ENCODE measurements at regions not wholly inside any gene's neighbourhood (a gene's known extent, or its start where the extent isn't known, plus 50 kb on each side); places are given as distances from the start of the nearest gene placed in this dataset.

- TF ChIP-seq YY1 (IDR thresholded peaks at IDR 0.05) (no peak), RAD21 (IDR thresholded peaks at IDR 0.05) (no peak), NR2F2 (IDR thresholded peaks at IDR 0.05) (no peak), MAX (IDR thresholded peaks at IDR 0.05) (no peak), SP1 (IDR thresholded peaks at IDR 0.05) (no peak), HNF4A (conservative IDR thresholded peaks at IDR 0.05) (no peak), TAF1 (conservative IDR thresholded peaks at IDR 0.05) (no peak), FOXA2 (IDR thresholded peaks at IDR 0.05) (no peak)
- Histone ChIP-seq H3K4me3 (ENCODE audit: low read depth in 1 of 3, low read length in 3 of 3) (no peak overlapping the region), H3K27ac (ENCODE audit: low read depth in 1 of 2, low read length in 2 of 2) (no peak overlapping the region), H3K9ac (ENCODE audit: low read depth in 1 of 2, low read length in 2 of 2) (no peak overlapping the region), H3K4me1 (ENCODE audit: control insufficient read depth in 4 of 4, insufficient read depth in 4 of 4, low read length in 3 of 4) (peaks cover 0 to 5% (median 0%) of the 10 kb centered on the region in 4 donors), H3K9me3 (ENCODE audit: control insufficient read depth in 4 of 4, low read length in 3 of 4) (no peaks in the 10 kb centered on the region), H3K36me3 (ENCODE audit: control insufficient read depth in 4 of 4, insufficient read depth in 3 of 4, low read depth in 1 of 4, low read length in 3 of 4) (no peaks in the 10 kb centered on the region), H3K27me3 (ENCODE audit: control insufficient read depth in 4 of 4, insufficient read depth in 4 of 4, low read length in 3 of 4) (no peaks in the 10 kb centered on the region)
- DNase-seq (ENCODE audit: low spot score), result no peak
- WGBS, result 60% methylated on average over 2 of the region's 2 CpGs
Observed at GRCh38 chr9:108486831-108487230, 369.0 kb downstream of the ACTL7B start.

DNA sequence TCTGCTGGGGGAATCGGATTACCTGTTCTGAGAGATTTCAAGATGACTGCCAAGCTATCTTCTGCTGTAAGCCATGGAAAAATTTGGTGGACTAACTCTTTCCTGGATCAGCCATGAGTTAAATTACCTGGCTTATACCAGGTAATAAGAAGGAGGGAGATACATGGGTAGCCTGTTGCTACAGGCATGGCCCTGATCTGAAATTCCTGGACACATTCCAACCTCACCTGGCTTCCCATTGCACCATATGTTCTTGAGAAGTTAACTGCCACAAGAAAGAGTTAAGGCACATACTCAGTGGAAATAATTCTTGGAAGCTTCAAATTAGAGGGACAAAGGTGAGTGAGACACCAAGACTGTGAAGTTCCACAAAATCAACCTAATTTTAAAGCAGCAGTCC, 371.3 kb downstream of the ACTL7B start:
- DNase-seq (ENCODE audit: low spot score), result no peak
- H3K9me3 ChIP-seq (ENCODE audit: control insufficient read depth in 4 of 4, low read length in 3 of 4), result no peaks in the 10 kb centered on the region
- no peaks in the 10 kb centered on the region for H3K4me1 ChIP-seq (ENCODE audit: control insufficient read depth in 4 of 4, insufficient read depth in 4 of 4, low read length in 3 of 4)
- H3K27me3 ChIP-seq (ENCODE audit: control insufficient read depth in 4 of 4, insufficient read depth in 4 of 4, low read length in 3 of 4), result no peaks in the 10 kb centered on the region
- H3K4me3 ChIP-seq (ENCODE audit: low read depth in 1 of 3, low read length in 3 of 3), result no peak overlapping the region
- 95% methylated on average over 1 of the region's 1 CpG for WGBS
- no peak overlapping the region for H3K27ac ChIP-seq (ENCODE audit: low read depth in 1 of 2, low read length in 2 of 2)
- H3K36me3 ChIP-seq (ENCODE audit: control insufficient read depth in 4 of 4, insufficient read depth in 3 of 4, low read depth in 1 of 4, low read length in 3 of 4), result no peaks in the 10 kb centered on the region
- TF ChIP-seq NR2F2 (IDR thresholded peaks at IDR 0.05), result no peak
- TF ChIP-seq, protein P1, sequence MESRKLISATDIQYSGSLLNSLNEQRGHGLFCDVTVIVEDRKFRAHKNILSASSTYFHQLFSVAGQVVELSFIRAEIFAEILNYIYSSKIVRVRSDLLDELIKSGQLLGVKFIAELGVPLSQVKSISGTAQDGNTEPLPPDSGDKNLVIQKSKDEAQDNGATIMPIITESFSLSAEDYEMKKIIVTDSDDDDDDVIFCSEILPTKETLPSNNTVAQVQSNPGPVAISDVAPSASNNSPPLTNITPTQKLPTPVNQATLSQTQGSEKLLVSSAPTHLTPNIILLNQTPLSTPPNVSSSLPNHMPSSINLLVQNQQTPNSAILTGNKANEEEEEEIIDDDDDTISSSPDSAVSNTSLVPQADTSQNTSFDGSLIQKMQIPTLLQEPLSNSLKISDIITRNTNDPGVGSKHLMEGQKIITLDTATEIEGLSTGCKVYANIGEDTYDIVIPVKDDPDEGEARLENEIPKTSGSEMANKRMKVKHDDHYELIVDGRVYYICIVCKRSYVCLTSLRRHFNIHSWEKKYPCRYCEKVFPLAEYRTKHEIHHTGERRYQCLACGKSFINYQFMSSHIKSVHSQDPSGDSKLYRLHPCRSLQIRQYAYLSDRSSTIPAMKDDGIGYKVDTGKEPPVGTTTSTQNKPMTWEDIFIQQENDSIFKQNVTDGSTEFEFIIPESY (IDR thresholded peaks at IDR 0.05), result no peak
- TF ChIP-seq MAX (IDR thresholded peaks at IDR 0.05), result no peak
- TF ChIP-seq CTCF (IDR thresholded peaks at IDR 0.05; ENCODE audit: low read depth, low read length, missing input control), result no peak
- no peak for TF ChIP-seq HNF4A (conservative IDR thresholded peaks at IDR 0.05)
- no peak for TF ChIP-seq EGR1 (IDR thresholded peaks at IDR 0.05; ENCODE audit: low read depth in 2 of 2)
- no peak for TF ChIP-seq HNF4G (IDR thresholded peaks at IDR 0.05)
- no peak for TF ChIP-seq REST (IDR thresholded peaks at IDR 0.05)
- TF ChIP-seq FOXA1 (IDR thresholded peaks at IDR 0.05), result no peak
- no peak for TF ChIP-seq RXRA (IDR thresholded peaks at IDR 0.05)
- no peak overlapping the region for H3K9ac ChIP-seq (ENCODE audit: low read depth in 1 of 2, low read length in 2 of 2)
